ENCODE measurements at regions not wholly inside any gene's neighbourhood (a gene's known extent, or its start where the extent isn't known, plus 50 kb on each side); places are given as distances from the start of the nearest gene placed in this dataset.

DNA sequence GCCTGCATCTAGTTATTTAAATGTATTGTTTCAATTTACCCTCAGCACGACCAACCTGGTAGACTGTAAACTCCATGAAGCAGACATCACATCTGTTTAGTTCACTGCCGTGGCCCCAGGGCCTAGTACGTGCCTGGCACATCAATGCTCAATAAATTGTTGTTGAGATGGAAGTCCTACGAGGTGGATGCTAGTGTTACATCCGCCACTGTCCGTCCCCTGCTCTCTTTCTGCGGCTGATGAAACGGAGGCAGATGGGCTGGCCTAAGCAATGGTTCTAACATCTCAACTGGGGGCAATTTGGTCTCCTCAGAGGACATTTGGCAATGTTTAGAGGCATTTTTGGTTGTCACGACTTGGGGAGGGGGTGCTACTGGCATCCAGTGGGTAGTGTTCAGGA lies 121.4 kb upstream of the IGSF21 start:
- DNase-seq (ENCODE audit: low spot score) = no peak
- H3K36me3 Mint-ChIP-seq (ENCODE audit: low read depth) = no peaks in the 10 kb centered on the region
- no peaks in the 10 kb centered on the region for H3K4me1 Mint-ChIP-seq (ENCODE audit: low read depth)
- no peak overlapping the region for H3K4me3 Mint-ChIP-seq
- H3K9me3 Mint-ChIP-seq = no peaks in the 10 kb centered on the region
- H3K27ac Mint-ChIP-seq = no peak overlapping the region
- H3K27me3 Mint-ChIP-seq (ENCODE audit: low read depth) = no peaks in the 10 kb centered on the region

DNA sequence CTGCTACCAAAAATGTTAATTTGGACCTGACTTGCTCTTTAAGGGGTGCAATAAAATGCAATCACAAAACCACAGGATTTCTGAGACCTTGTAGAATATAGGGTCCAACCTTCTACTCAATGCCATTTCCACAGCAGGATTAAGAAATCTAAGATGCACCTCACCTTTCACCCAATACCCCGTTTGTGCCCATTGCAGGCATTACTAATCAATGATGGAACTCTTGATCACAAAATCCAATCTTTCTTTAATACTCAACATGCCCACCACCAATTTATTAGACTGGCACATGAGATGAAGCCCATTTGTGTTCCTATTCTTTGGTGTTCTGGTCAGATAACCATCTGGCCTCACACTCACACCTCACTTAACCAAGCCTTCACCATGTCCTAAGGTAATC lies 117.2 kb upstream of the IGSF21 start:
- DNase-seq (ENCODE audit: low spot score) = no peak
- no peaks in the 10 kb centered on the region for H3K9me3 Mint-ChIP-seq
- no peak overlapping the region for H3K4me3 Mint-ChIP-seq
- no peaks in the 10 kb centered on the region for H3K27me3 Mint-ChIP-seq (ENCODE audit: low read depth)
- no peaks in the 10 kb centered on the region for H3K36me3 Mint-ChIP-seq (ENCODE audit: low read depth)
- H3K4me1 Mint-ChIP-seq (ENCODE audit: low read depth) = no peaks in the 10 kb centered on the region
- no peak overlapping the region for H3K27ac Mint-ChIP-seq

DNA sequence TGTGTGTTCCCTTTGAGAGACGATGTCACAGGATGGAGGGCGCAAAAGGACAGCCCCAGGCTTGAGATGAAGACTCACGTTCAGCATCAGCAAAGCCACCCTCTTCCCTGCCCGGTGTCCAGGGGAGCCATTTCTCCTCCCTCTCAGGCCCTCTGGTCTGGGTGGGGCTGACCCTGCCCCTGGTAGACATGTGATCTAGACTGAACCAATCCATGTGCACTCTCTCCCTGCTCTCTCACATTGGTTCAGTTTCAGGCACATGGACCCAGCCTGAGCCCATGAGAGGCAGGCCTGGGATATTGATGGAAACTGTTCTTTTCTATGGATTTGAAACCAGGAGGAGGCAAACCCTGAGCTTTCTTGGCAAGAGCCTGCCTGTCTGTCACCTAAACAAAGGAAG lies 115.6 kb upstream of the IGSF21 start:
- Mint-ChIP-seq H3K27ac (no peak overlapping the region), H3K27me3 (ENCODE audit: low read depth) (no peaks in the 10 kb centered on the region), H3K4me1 (ENCODE audit: low read depth) (no peaks in the 10 kb centered on the region), H3K4me3 (no peak overlapping the region), H3K36me3 (ENCODE audit: low read depth) (no peaks in the 10 kb centered on the region), H3K9me3 (no peaks in the 10 kb centered on the region)
- DNase-seq (ENCODE audit: low spot score) = no peak

DNA sequence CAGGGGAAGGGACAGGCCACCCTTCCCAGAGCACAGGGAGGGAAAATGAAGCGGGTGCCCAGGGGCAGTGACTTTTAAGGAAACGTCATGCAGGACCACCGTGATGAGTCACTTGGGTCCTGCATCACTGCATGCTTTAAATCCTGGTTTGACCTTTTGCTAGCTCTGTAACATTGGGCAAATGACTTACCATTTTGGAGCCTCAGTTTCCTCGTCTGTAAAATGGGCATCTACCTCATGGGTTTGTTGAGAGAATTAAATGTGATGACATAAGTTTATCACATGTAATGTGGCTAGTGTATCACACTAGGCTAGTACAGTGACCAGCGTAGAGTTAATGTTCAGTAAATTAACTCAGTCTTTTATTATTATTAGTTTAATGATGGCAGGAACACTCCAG lies 114.8 kb upstream of the IGSF21 start:
- H3K27me3 Mint-ChIP-seq (ENCODE audit: low read depth) = no peaks in the 10 kb centered on the region
- no peak overlapping the region for H3K4me3 Mint-ChIP-seq
- H3K27ac Mint-ChIP-seq = peak overlapping the region; percentile 53
- no peak for DNase-seq (ENCODE audit: low spot score)
- no peaks in the 10 kb centered on the region for H3K4me1 Mint-ChIP-seq (ENCODE audit: low read depth)
- H3K9me3 Mint-ChIP-seq = no peaks in the 10 kb centered on the region
- H3K36me3 Mint-ChIP-seq (ENCODE audit: low read depth) = no peaks in the 10 kb centered on the region

DNA sequence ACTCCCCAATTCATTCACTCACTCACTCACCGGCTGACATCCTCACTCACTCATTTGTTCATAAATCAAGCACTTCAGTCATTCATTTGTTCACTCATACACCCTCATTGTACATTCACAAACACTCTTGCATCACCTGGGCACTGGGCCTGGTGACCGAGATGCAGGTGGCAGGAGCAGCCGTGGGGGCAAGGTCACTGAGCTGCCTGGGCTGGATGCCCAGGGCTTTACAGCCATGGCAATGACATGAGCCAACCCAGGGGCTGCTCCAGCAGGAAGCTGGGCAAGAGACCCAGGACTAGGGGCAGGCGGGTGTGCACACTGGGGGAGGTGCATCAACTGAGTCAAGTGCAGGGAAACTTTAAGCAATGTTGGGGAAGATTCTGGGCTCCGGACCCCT lies 113.6 kb upstream of the IGSF21 start:
- Mint-ChIP-seq H3K4me3 (no peak overlapping the region), H3K27me3 (ENCODE audit: low read depth) (no peaks in the 10 kb centered on the region), H3K27ac (no peak overlapping the region), H3K36me3 (ENCODE audit: low read depth) (no peaks in the 10 kb centered on the region), H3K9me3 (no peaks in the 10 kb centered on the region), H3K4me1 (ENCODE audit: low read depth) (no peaks in the 10 kb centered on the region)
- DNase-seq (ENCODE audit: low spot score) = no peak

DNA sequence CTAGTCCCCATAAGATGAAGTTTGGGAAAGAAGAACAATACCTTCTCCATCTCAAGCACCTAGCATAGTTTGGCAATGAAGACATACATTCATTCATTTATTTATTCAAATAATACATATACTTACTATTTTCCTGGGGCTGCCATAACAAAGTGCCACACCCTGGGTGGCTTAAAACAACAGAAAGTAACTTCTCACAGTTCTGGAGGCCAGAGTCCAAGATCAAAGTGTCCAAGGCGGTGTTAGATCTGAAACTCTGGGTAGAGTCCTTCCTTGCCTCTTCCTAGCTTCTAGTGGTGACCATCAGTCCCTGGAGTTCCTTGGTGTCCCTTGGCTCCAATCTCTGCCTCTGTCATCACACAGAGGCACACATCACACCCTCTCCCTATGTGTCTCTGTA lies 112.1 kb upstream of the IGSF21 start:
- Mint-ChIP-seq H3K27ac (no peak overlapping the region), H3K4me3 (no peak overlapping the region), H3K4me1 (ENCODE audit: low read depth) (no peaks in the 10 kb centered on the region), H3K36me3 (ENCODE audit: low read depth) (no peaks in the 10 kb centered on the region), H3K27me3 (ENCODE audit: low read depth) (no peaks in the 10 kb centered on the region), H3K9me3 (no peaks in the 10 kb centered on the region)
- no peak for DNase-seq (ENCODE audit: low spot score)

DNA sequence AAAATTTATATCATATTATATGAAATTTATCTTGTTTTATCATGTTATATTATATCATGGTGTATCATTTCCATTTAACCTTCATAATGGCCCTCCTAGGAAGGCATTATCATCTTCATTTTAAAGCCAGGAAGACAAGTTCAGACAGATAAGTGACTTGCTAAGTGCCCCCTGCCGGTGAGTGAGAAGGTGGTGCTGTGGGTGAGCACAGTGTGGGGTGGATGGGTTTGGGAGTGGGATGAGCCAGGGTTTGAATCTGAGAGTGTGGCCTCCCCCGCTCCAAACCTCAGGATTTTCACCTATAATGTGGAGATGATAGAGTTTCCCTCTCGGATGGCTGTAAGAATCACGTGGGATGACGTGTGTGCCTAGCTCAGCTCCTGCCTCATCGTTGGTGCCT lies 108.7 kb upstream of the IGSF21 start:
- no peaks in the 10 kb centered on the region for H3K36me3 Mint-ChIP-seq (ENCODE audit: low read depth)
- H3K27me3 Mint-ChIP-seq (ENCODE audit: low read depth) = no peaks in the 10 kb centered on the region
- no peak overlapping the region for H3K27ac Mint-ChIP-seq

DNA sequence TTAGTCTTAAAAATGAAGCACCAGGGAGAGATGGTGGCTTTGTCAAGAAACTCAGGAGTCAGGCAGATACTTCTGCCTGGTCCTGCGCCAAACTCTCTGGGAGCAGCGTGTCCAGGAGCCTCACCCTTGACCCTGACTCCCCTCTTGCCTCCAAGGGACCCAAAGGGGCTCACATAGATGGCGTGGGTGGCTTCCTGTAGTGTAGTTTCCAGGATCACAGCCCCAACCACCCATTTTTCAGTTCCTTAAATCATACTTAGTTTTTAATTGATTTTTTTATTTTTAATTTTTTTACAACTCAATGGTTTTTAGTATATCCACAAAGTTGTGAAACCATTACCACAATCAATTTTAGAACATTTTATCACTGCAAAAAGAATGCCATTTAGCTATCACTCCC lies 107.7 kb upstream of the IGSF21 start:
- no peaks in the 10 kb centered on the region for H3K4me1 Mint-ChIP-seq (ENCODE audit: low read depth)
- no peak overlapping the region for H3K4me3 Mint-ChIP-seq
- no peak for DNase-seq (ENCODE audit: low spot score)
- no peaks in the 10 kb centered on the region for H3K9me3 Mint-ChIP-seq
- no peaks in the 10 kb centered on the region for H3K36me3 Mint-ChIP-seq (ENCODE audit: low read depth)
- no peaks in the 10 kb centered on the region for H3K27me3 Mint-ChIP-seq (ENCODE audit: low read depth)
- H3K27ac Mint-ChIP-seq = no peak overlapping the region

More for the DNA sequence above, 108.7 kb upstream of the IGSF21 start:
- DNase-seq (ENCODE audit: low spot score) = no peak
- Mint-ChIP-seq H3K4me3 (no peak overlapping the region), H3K4me1 (ENCODE audit: low read depth) (no peaks in the 10 kb centered on the region), H3K9me3 (no peaks in the 10 kb centered on the region)

DNA sequence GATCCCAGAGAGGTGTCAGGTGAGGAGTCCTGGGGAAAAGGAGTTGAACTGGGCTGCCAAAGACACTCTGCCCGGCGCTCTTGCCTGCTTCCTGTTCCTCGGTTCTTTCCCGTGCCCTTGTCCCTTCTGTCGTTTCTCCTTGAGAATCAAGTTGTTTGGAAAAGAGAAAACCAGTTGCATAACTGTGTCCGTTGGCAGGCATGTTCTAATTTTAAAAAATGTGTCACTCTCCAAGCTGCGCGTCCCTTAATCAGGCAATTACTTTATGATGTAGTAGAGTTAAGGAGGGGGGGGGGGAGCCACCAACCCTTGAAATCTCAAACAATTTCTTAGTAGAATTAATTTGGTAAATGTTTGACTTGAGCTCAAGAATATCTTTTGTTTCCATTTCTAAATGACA lies 105.9 kb upstream of the IGSF21 start:
- H3K4me3 Mint-ChIP-seq = no peak overlapping the region
- H3K36me3 Mint-ChIP-seq (ENCODE audit: low read depth) = no peaks in the 10 kb centered on the region
- H3K27me3 Mint-ChIP-seq (ENCODE audit: low read depth) = no peaks in the 10 kb centered on the region
- H3K9me3 Mint-ChIP-seq = no peaks in the 10 kb centered on the region
- no peaks in the 10 kb centered on the region for H3K4me1 Mint-ChIP-seq (ENCODE audit: low read depth)
- H3K27ac Mint-ChIP-seq = no peak overlapping the region
- DNase-seq (ENCODE audit: low spot score) = no peak

DNA sequence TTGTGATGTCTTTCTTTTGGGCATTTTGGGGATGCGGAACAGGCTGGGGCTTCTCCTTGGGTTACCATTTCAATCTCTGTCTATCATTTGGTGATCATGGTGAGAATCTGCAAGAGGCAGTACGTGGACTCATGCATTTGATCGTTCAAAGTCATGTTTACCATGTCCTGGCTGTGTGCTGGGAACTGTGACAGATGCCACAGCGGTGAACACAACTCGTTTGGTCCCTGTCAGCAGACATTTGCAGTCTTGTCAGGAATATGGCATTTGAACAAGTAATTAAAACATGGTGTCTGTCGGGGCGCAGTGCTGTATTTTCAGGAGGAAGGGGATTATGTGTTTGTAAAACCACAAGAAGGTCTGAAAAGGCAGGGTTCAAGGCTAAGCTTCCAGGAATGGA lies 103.3 kb upstream of the IGSF21 start:
- H3K9me3 Mint-ChIP-seq = no peaks in the 10 kb centered on the region
- DNase-seq (ENCODE audit: low spot score) = no peak
- no peaks in the 10 kb centered on the region for H3K4me1 Mint-ChIP-seq (ENCODE audit: low read depth)
- no peaks in the 10 kb centered on the region for H3K36me3 Mint-ChIP-seq (ENCODE audit: low read depth)
- no peaks in the 10 kb centered on the region for H3K27me3 Mint-ChIP-seq (ENCODE audit: low read depth)
- no peak overlapping the region for H3K4me3 Mint-ChIP-seq
- H3K27ac Mint-ChIP-seq = no peak overlapping the region

DNA sequence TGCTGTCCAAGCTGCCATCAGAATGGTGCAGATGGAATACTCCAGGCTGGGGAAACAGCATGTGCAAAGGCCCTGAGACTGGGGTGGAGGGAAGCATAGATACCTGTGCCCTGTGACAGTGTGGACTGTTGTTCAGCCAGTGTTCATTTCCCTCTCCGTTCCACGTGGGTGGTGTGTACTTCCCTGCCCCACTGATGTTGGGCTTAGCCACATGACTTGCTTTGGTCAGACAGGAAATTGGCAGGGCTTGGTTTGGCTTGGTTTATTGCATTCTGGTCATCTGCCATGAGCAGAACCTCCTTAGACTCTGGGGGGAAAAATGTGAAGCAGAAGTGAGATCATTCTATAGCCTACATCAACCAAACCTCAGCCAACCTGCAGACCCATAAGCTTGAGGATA lies 102.4 kb upstream of the IGSF21 start:
- no peak overlapping the region for H3K27ac Mint-ChIP-seq

DNA sequence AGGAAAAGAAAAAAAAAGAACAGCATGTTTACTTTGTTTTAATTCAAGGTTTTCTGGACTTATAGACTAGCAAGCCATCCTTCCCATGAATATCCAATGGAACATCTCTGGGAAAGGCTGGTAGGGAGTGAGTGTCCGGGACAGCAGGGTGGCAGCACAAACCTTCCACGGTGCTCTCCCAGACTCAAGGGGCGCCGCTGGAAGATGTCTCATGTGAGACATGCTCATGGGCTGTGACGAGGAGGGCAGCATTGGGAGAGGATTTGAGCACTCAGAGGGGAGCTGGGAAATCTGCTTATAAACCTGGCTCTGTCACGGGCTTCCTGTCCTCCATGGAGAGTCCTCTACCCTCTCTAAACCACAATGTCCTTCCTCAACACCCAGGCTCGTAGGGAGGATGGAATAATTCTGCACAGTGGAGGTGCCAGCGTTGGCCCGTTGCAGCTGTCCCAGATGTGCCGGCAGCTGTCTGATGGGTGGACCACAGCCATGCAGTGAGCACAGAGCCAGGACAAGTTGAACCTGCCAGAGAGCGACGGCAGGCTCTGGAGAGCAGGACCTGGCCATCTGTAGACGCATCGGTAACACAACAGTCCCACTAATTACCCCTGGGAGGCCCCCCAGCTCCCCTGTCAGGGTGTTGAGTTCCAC lies 100.1 kb upstream of the IGSF21 start:
- Mint-ChIP-seq H3K4me3 (no peak overlapping the region), H3K27ac (no peak overlapping the region), H3K9me3 (no peaks in the 10 kb centered on the region), H3K36me3 (ENCODE audit: low read depth) (no peaks in the 10 kb centered on the region), H3K4me1 (ENCODE audit: low read depth) (no peaks in the 10 kb centered on the region), H3K27me3 (ENCODE audit: low read depth) (no peaks in the 10 kb centered on the region)
- no peak for DNase-seq (ENCODE audit: low spot score)

More for the DNA sequence above, 102.4 kb upstream of the IGSF21 start:
- no peak for DNase-seq (ENCODE audit: low spot score)
- Mint-ChIP-seq H3K9me3 (no peaks in the 10 kb centered on the region), H3K4me3 (no peak overlapping the region), H3K36me3 (ENCODE audit: low read depth) (no peaks in the 10 kb centered on the region), H3K4me1 (ENCODE audit: low read depth) (no peaks in the 10 kb centered on the region), H3K27me3 (ENCODE audit: low read depth) (no peaks in the 10 kb centered on the region)

DNA sequence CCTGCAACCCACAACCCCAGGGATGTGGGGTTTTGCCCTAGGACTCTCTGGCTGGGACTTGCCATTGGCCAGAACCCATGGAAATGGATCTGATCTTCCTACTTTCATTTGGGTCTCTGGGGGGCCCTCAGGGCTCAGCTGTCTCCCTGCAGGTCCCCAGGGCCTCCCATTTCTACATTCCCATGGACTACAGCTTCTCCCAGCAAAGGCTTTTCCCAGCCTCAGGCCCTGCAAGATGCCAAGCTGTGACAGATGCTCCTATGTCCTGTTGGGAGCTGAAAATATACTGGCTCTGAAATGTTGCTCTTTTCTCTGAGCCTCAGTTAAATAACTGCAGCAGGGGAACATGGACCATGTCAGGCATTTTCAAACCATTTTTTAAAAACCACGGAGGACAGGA lies 99.5 kb upstream of the IGSF21 start:
- H3K4me3 Mint-ChIP-seq = no peak overlapping the region
- H3K27me3 Mint-ChIP-seq (ENCODE audit: low read depth) = no peaks in the 10 kb centered on the region
- no peaks in the 10 kb centered on the region for H3K4me1 Mint-ChIP-seq (ENCODE audit: low read depth)
- DNase-seq (ENCODE audit: low spot score) = no peak
- H3K9me3 Mint-ChIP-seq = no peaks in the 10 kb centered on the region
- H3K27ac Mint-ChIP-seq = no peak overlapping the region
- no peaks in the 10 kb centered on the region for H3K36me3 Mint-ChIP-seq (ENCODE audit: low read depth)

DNA sequence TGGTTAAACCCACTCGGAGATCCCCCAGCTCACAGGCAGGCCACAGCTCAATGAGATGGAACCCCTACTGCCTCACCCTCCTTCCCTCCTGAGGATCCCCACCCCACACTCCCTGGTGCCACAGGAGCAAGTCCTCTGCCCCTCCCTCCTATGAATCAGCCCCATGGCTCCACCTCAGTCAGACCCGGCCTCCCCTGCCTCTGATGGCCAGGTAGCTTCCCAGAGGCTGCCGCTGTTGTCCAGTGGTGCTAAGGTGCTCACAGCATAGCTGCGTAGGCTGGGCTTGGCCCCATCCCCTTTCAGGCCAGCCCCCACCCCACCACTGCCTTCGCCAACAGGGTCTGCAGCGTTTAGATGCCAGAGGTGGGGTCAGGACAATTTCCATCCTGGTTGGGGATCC lies 98.5 kb upstream of the IGSF21 start:
- H3K9me3 Mint-ChIP-seq = no peaks in the 10 kb centered on the region
- no peaks in the 10 kb centered on the region for H3K27me3 Mint-ChIP-seq (ENCODE audit: low read depth)
- H3K36me3 Mint-ChIP-seq (ENCODE audit: low read depth) = no peaks in the 10 kb centered on the region
- no peak for DNase-seq (ENCODE audit: low spot score)
- no peak overlapping the region for H3K27ac Mint-ChIP-seq
- H3K4me1 Mint-ChIP-seq (ENCODE audit: low read depth) = no peaks in the 10 kb centered on the region
- no peak overlapping the region for H3K4me3 Mint-ChIP-seq

DNA sequence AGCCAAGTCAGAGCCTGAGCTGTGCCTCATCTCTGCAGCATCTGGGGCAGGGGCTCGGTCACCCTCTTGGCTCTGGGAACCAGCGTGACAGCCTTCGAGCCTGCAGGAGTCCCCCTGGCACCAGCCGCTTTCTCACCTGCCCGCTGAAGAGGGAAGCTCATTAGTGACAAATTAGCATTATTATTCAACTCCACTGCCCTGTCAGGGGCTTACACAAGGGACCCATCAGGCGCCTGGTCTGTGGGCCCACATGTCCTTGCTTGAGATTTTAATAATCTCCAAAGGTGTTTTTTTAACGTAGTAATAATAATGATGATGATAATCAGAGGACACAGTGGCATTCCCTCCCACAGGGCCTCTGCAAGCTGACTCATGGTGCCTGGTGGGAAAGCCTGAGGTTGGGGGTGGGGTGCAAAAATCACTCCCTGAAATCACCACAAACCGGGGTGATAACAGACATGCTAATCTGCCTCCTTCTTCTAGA lies 98.1 kb upstream of the IGSF21 start:
- H3K27ac Mint-ChIP-seq = no peak overlapping the region
- no peaks in the 10 kb centered on the region for H3K9me3 Mint-ChIP-seq
- no peaks in the 10 kb centered on the region for H3K27me3 Mint-ChIP-seq (ENCODE audit: low read depth)
- H3K4me1 Mint-ChIP-seq (ENCODE audit: low read depth) = no peaks in the 10 kb centered on the region
- no peak overlapping the region for H3K4me3 Mint-ChIP-seq
- DNase-seq (ENCODE audit: low spot score) = no peak
- no peaks in the 10 kb centered on the region for H3K36me3 Mint-ChIP-seq (ENCODE audit: low read depth)

Data from T-helper 2 cell treated with Interferon-gamma antibody and Interleukin-4, amounts not matched to agents 5 μg/mL and 100 μg/mL, for 36 hours (primary cell).